K562 (cell line): ENCODE measurements at regions not wholly inside any gene's neighbourhood (a gene's known extent, or its start where the extent isn't known, plus 50 kb on each side); places are given as distances from the start of the nearest gene placed in this dataset.
A peak's percentile ranks its signal among the peaks of the same experiment; 100 is the strongest.

Experiments
- ATAC-seq: fragments of 200-7000 bp; cut with Tn5 transposase; 3 replicates; pipeline ENCODE4 v1.9.1; 2020; ENCODE audit warnings: moderate library complexity
- BruUV-seq: library from RNA; stranded (reverse); fragments of 400-500 nt; replicated peaks from 2 replicates; lab custom pipeline; 2021; lab: Mats Ljungman, UMichigan
- CTCF ChIA-PET: fragments of 300-600 bp; formaldehyde crosslinking; extraction: SDS; loops from one replicate; lab custom pipeline; 2021; ENCODE audit warnings: low intra/inter-chr PET ratio; lab: Yijun Ruan, JAX
- POLR2A ChIA-PET: fragments of 300-600, 350-650 bp; sonication (Branson Sonifier 250); formaldehyde crosslinking; extraction: SDS; loops from one replicate; lab custom pipeline; 2021; ENCODE audit warnings: antibody characterized with exemption, inconsistent platforms; lab: Yijun Ruan, JAX
- DNase-seq, 4 experiments: peaks; one replicate each; pipeline versions ENCODE4 v3.0.0 to v3.0.0-alpha.2; 2011 to 2018; ENCODE audit warnings: low spot score in 3 of 4, mixed read lengths in 3 of 4; ENCODE audit errors: extremely low read depth in 1 of 4
- FAIRE-seq: peaks from 2 replicates; lab custom pipeline; 2011; peaks lifted over from hg19 to GRCh38; lab: Jason Lieb, UNC
- H2AFZ ChIP-seq: 2 replicates; pipeline ENCODE4 v1.6.0; 2011; ENCODE audit warnings: low read depth, low read length, control low read depth, inconsistent platforms
- H3K27ac ChIP-seq: fragments of 200-600 bp; 3 replicates; pipeline ENCODE4 v1.8.0; 2011; ENCODE audit warnings: low read depth, mild to moderate bottlenecking, control low read depth, inconsistent platforms, low read length, moderate library complexity, mixed read lengths; ENCODE audit errors: extremely low read depth
- H3K27me3 ChIP-seq, 2 experiments: fragments of 300-600 bp in 1 of 2; 2 replicates in 1 of 2; 3 replicates in 1 of 2; pipeline versions ENCODE4 v1.6.0 to v1.8.0; 2011; ENCODE audit warnings: inconsistent platforms in 2 of 2, low read length in 2 of 2, mild to moderate bottlenecking in 1 of 2, mixed read lengths in 1 of 2, moderate library complexity in 1 of 2; ENCODE audit not compliant: control insufficient read depth in 2 of 2, insufficient read depth in 2 of 2
- H3K36me3 ChIP-seq: fragments of 300-600 bp; 3 replicates; pipeline ENCODE4 v1.8.0; 2011; ENCODE audit warnings: mild to moderate bottlenecking, low read length, inconsistent platforms; ENCODE audit not compliant: control insufficient read depth, insufficient read depth
- H3K4me1 ChIP-seq, 2 experiments: fragments of 200-600 bp in 1 of 2; replicated peaks in 1 of 2; 2 replicates in 1 of 2; 3 replicates in 1 of 2; pipeline versions ENCODE4 v1.5.1 to v1.8.0; 2011; ENCODE audit warnings: inconsistent platforms in 2 of 2, low read length in 2 of 2, mild to moderate bottlenecking in 1 of 2, mixed read lengths in 1 of 2, moderate library complexity in 1 of 2; ENCODE audit not compliant: control insufficient read depth in 2 of 2, insufficient read depth in 2 of 2
- H3K4me2 ChIP-seq: 2 replicates; pipeline ENCODE4 v1.6.1; 2011; ENCODE audit warnings: low read length, control low read depth, inconsistent platforms, mixed read lengths; ENCODE audit not compliant: insufficient read depth
- H3K4me3 ChIP-seq: fragments of 200-600 bp; sonication (generic), shearing (Covaris generic); 2 replicates; pipeline ENCODE4 v1.5.1; 2016; ENCODE audit warnings: control low read depth, inconsistent platforms
- H3K79me2 ChIP-seq: fragments of 200-600 bp; 3 replicates; pipeline ENCODE4 v1.8.0; 2011; ENCODE audit warnings: low read length, inconsistent platforms; ENCODE audit not compliant: control insufficient read depth, insufficient read depth
- H3K9ac ChIP-seq, 2 experiments: 2 replicates each; pipeline versions ENCODE4 v1.6.0 to v1.6.1; 2011; ENCODE audit warnings: low read depth in 2 of 2, low read length in 2 of 2, control low read depth in 1 of 2, inconsistent platforms in 1 of 2, mild to moderate bottlenecking in 1 of 2, mixed read lengths in 1 of 2; ENCODE audit not compliant: insufficient read depth in 1 of 2
- H3K9me1 ChIP-seq: one replicate; pipeline ENCODE4 v1.6.0; 2011; ENCODE audit warnings: inconsistent platforms, mild to moderate bottlenecking, low read length, moderate library complexity; ENCODE audit not compliant: control insufficient read depth, insufficient read depth
- H3K9me3 ChIP-seq: replicated peaks from 2 replicates; pipeline ENCODE4 v1.5.1; 2011; ENCODE audit warnings: low read depth, low read length, inconsistent platforms; ENCODE audit not compliant: control insufficient read depth, insufficient read depth
- H4K20me1 ChIP-seq: replicated peaks from 2 replicates; pipeline ENCODE4 v1.6.1; 2011; ENCODE audit warnings: low read length, inconsistent platforms, mixed read lengths; ENCODE audit not compliant: control insufficient read depth, insufficient read depth
- ATF4 ChIP-seq: fragments of 450-650 bp; formaldehyde crosslinking; IDR thresholded peaks from 2 replicates; pipeline ENCODE4 v1.4.0; 2022; ENCODE audit warnings: mild to moderate bottlenecking, moderate library complexity
- ATF7 ChIP-seq: fragments of 450-650 bp; IDR thresholded peaks from 2 replicates; pipeline ENCODE4 v1.7.1; 2014; ENCODE audit warnings: mild to moderate bottlenecking, moderate library complexity
- CHCHD3 ChIP-seq: fragments of 250-450 bp; sonication (Bioruptor Pico); IDR thresholded peaks from 2 replicates; pipeline ENCODE4 v2.1.2; 2022; ENCODE audit warnings: mild to moderate bottlenecking
- EP400 ChIP-seq: fragments of 450-650 bp; IDR thresholded peaks from 2 replicates; pipeline ENCODE4 v1.6.1; 2017; ENCODE audit warnings: antibody characterized with exemption, mild to moderate bottlenecking, moderate library complexity
- HSF4 ChIP-seq: fragments of 250-450 bp; sonication (Bioruptor Pico); IDR thresholded peaks from 2 replicates; pipeline ENCODE4 v2.1.2; 2022; ENCODE audit warnings: mild to moderate bottlenecking, moderate library complexity, borderline replicate concordance
- RHOXF2B ChIP-seq: fragments of 250-450 bp; sonication (Bioruptor Pico); conservative IDR thresholded peaks from 2 replicates; pipeline ENCODE4 v1.5.1; 2021
- ZBTB11 ChIP-seq, 3 experiments: fragments of 200-800 bp in 1 of 3; fragments of 250-450 bp in 1 of 3; fragments of 450-650 bp in 1 of 3; sonication (Bioruptor Pico) in 1 of 3; sonication (Bioruptor generic) in 1 of 3; formaldehyde crosslinking in 1 of 3; IDR thresholded peaks; 2 replicates each; pipeline versions ENCODE4 v1.6.1 to v1.8.0; 2016 to 2022; ENCODE audit warnings: mild to moderate bottlenecking in 2 of 3, missing genetic modification characterization in 2 of 3, missing compliant biosample characterization in 1 of 3, moderate library complexity in 1 of 3
- ZFP91 ChIP-seq: sonication (generic); formaldehyde crosslinking; IDR thresholded peaks from 2 replicates; pipeline ENCODE4 v1.8.0; 2022; ENCODE audit warnings: mild to moderate bottlenecking, missing genetic modification reagents
- ZNF830 ChIP-seq: fragments of 250-450 bp; sonication (Bioruptor Pico); IDR thresholded peaks from 2 replicates; pipeline ENCODE4 v1.5.0; 2021; ENCODE audit warnings: mild to moderate bottlenecking
- WGBS: fragments of 100-300 bp; shearing (Covaris generic); methylation state at CpG from one replicate; pipeline ENCODE4 v1.1.6; 2016; ENCODE audit warnings: low coverage, mixed read lengths; ENCODE audit not compliant: insufficient coverage; ENCODE audit errors: missing lambda C conversion rate; 5-methylcytosine and 5-hydroxymethylcytosine counted together
- in situ Hi-C: fragments of 300-500 bp; cut with MboI; formaldehyde crosslinking; loops from 4 replicates; pipeline ENCODE4 v1.15.0; 2018; ENCODE audit warnings: inconsistent platforms, mixed read lengths
- intact Hi-C: fragments of 100-400 bp; cut with micrococcal nuclease; formaldehyde crosslinking; loops from 2 replicates; pipeline ENCODE4 v1.14.2; 2022
- TF ChIP-seq, protein P1 (sequence below): fragments of 450-650 bp; conservative IDR thresholded peaks from 2 replicates; pipeline ENCODE4 v1.6.1; 2016; ENCODE audit warnings: missing genetic modification characterization, low read depth, mild to moderate bottlenecking, control low read depth, missing compliant biosample characterization

GRCh38 chr4:124386163-124386562 is 326.4 kb downstream of the ANKRD50 start (continued):
- TF ChIP-seq, protein P1, sequence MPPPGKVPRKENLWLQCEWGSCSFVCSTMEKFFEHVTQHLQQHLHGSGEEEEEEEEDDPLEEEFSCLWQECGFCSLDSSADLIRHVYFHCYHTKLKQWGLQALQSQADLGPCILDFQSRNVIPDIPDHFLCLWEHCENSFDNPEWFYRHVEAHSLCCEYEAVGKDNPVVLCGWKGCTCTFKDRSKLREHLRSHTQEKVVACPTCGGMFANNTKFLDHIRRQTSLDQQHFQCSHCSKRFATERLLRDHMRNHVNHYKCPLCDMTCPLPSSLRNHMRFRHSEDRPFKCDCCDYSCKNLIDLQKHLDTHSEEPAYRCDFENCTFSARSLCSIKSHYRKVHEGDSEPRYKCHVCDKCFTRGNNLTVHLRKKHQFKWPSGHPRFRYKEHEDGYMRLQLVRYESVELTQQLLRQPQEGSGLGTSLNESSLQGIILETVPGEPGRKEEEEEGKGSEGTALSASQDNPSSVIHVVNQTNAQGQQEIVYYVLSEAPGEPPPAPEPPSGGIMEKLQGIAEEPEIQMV (tag), result no peak
- TF ChIP-seq RHOXF2B (CRISPR knock-in tag), result no peak
- no peak for TF ChIP-seq EP400
- TF ChIP-seq ZBTB11 (CRISPR knock-in tag; IDR thresholded peaks at IDR 0.05), result no peak

DNA sequence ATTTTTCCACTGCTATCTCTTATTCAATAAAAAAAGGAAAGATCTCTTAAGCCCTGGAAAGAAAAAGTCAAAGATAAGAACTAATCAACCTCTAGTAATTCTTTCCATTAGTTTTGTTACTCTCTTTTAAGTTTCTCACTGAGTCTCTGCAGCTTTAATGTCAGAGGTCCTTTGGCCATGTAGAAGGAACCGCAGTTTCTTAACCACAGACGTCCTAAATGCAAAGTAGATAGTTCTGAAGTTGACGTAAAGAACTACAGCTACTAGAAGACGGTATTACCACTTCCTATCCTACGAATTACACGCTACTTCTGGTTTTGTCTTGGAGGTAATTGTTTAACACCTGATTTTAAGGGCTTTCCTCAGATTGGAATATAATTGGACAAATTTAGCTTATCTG is 325.9 kb downstream of the ANKRD50 start:
- Histone ChIP-seq H3K9me3 (no peaks in the 10 kb centered on the region), H3K36me3 (no peaks in the 10 kb centered on the region), H4K20me1 (no peaks in the 10 kb centered on the region), H3K27ac (no peak overlapping the region), H3K9me1 (no peaks in the 10 kb centered on the region), H3K79me2 (no peaks in the 10 kb centered on the region), H3K4me2 (no peak overlapping the region), H3K4me3 (no peak overlapping the region), H2AFZ (no peak overlapping the region), H3K4me1 (no peaks in the 10 kb centered on the region), H3K27me3 (no peaks in the 10 kb centered on the region), H3K9ac (no peak overlapping the region)
- DNase-seq (peak in 1 of 4 experiments; percentile 0), FAIRE-seq (no peak), ATAC-seq (no peak)
- POLR2A ChIA-PET, result no interaction called here
- in situ Hi-C loops (no loop called here), intact Hi-C loops (no loop called here)
- no TSS peak for BruUV-seq
- 3% methylated on average over 6 of the region's 6 CpGs for WGBS
- CTCF ChIA-PET, result no interaction called here
- TF ChIP-seq ZFP91 (CRISPR knock-in tag), result no peak
- TF ChIP-seq CHCHD3 (CRISPR knock-in tag), result no peak
- no peak for TF ChIP-seq HSF4 (CRISPR knock-in tag)
- no peak for TF ChIP-seq ZNF830
- no peak for TF ChIP-seq ATF7
- no peak for TF ChIP-seq ATF4 (CRISPR knock-in tag)
